OCI-LY1 (cell line): ENCODE measurements at regions not wholly inside any gene's neighbourhood (a gene's known extent, or its start where the extent isn't known, plus 50 kb on each side); places are given as distances from the start of the nearest gene placed in this dataset.

ENCODE experiments used
- H2AFZ ChIP-seq: fragments of 200-600 bp; sonication (generic), shearing (Covaris generic); 2 replicates; pipeline ENCODE4 v1.6.0; 2014; ENCODE audit warnings: antibody characterized with exemption, mild to moderate bottlenecking, low read length
- H3F3A ChIP-seq: fragments of 200-600 bp; sonication (generic), shearing (Covaris generic); 2 replicates; pipeline ENCODE4 v1.6.0; 2014; ENCODE audit warnings: mild to moderate bottlenecking, antibody characterized with exemption, low read length, moderate library complexity; ENCODE audit not compliant: insufficient read depth
- H3K27ac ChIP-seq: fragments of 200-600 bp; sonication (generic); 2 replicates; pipeline ENCODE4 v1.5.1; 2014; ENCODE audit warnings: low read length, mixed run types, mild to moderate bottlenecking, low read depth; ENCODE audit not compliant: poor library complexity, severe bottlenecking
- H3K27me3 ChIP-seq: fragments of 200-600 bp; sonication (generic); 2 replicates; pipeline ENCODE4 v1.6.0; 2014; ENCODE audit warnings: antibody characterized with exemption, mild to moderate bottlenecking, low read length, moderate library complexity; ENCODE audit not compliant: insufficient read depth
- H3K36me3 ChIP-seq: fragments of 200-600 bp; sonication (generic); 2 replicates; pipeline ENCODE4 v1.6.1; 2014; ENCODE audit warnings: mild to moderate bottlenecking, antibody characterized with exemption, low read length, moderate library complexity, mixed read lengths; ENCODE audit not compliant: insufficient read depth
- H3K4me1 ChIP-seq: fragments of 200-600 bp; sonication (generic); 2 replicates; pipeline ENCODE4 v1.5.1; 2014; ENCODE audit warnings: mild to moderate bottlenecking, low read length, moderate library complexity; ENCODE audit not compliant: insufficient read depth, severe bottlenecking
- H3K4me2 ChIP-seq: fragments of 200-600 bp; sonication (generic), shearing (Covaris generic); 2 replicates; pipeline ENCODE4 v1.6.1; 2014; ENCODE audit warnings: low read length
- H3K4me3 ChIP-seq: fragments of 200-600 bp; sonication (generic); 2 replicates; pipeline ENCODE4 v1.5.1; 2014; ENCODE audit warnings: low read length, low read depth, mild to moderate bottlenecking, mixed read lengths; ENCODE audit not compliant: poor library complexity, severe bottlenecking
- H3K79me2 ChIP-seq: fragments of 200-600 bp; shearing (Covaris generic); 2 replicates; pipeline ENCODE4 v1.6.1; 2016; ENCODE audit warnings: mixed run types, low read length, mixed read lengths; ENCODE audit not compliant: insufficient read depth
- H3K9ac ChIP-seq: fragments of 200-600 bp; sonication (generic), shearing (Covaris generic); 2 replicates; pipeline ENCODE4 v1.6.1; 2014; ENCODE audit warnings: mild to moderate bottlenecking, low read length, mixed read lengths
- H3K9me2 ChIP-seq: fragments of 200-600 bp; sonication (generic), shearing (Covaris generic); 2 replicates; pipeline ENCODE4 v1.6.1; 2014; ENCODE audit warnings: low read depth, mild to moderate bottlenecking, low read length, mixed read lengths
- H3K9me3 ChIP-seq: fragments of 200-600 bp; shearing (Covaris generic); 2 replicates; pipeline ENCODE4 v1.6.1; 2014; ENCODE audit warnings: low read length, mixed read lengths
- H4K20me1 ChIP-seq: fragments of 200-600 bp; sonication (generic), shearing (Covaris generic); 2 replicates; pipeline ENCODE4 v1.6.0; 2016; ENCODE audit warnings: mild to moderate bottlenecking, low read length; ENCODE audit not compliant: insufficient read depth
- CTCF ChIP-seq: fragments of 200-600 bp; sonication (generic), shearing (Covaris generic); IDR thresholded peaks from 2 replicates; pipeline ENCODE4 v1.5.1; 2017; ENCODE audit warnings: mild to moderate bottlenecking, antibody characterized with exemption, low read length, moderate library complexity, mixed read lengths
- EZH2 ChIP-seq: fragments of 200-600 bp; sonication (generic), shearing (Covaris generic); IDR thresholded peaks from 2 replicates; pipeline ENCODE4 v1.8.0; 2017; ENCODE audit warnings: borderline replicate concordance, mixed run types, mild to moderate bottlenecking, antibody characterized with exemption, low read length, moderate library complexity, mixed read lengths

- Histone ChIP-seq H3K4me2 (no peak overlapping the region), H3K36me3 (no peaks in the 10 kb centered on the region; the same call in 1 of the 2 replicates), H3K27me3 (no peaks in the 10 kb centered on the region), H4K20me1 (no peaks in the 10 kb centered on the region), H3K27ac (no peak overlapping the region), H3K4me1 (peaks cover 8% of the 10 kb centered on the region), H3K79me2 (no peaks in the 10 kb centered on the region), H3K9me3 (no peaks in the 10 kb centered on the region), H3K9ac (no peak overlapping the region), H3F3A (no peaks in the 10 kb centered on the region), H2AFZ (no peak overlapping the region), H3K4me3 (no peak overlapping the region), H3K9me2 (no peaks in the 10 kb centered on the region)
- no peak for TF ChIP-seq CTCF
Measured at GRCh38 chr2:8414946-8415879, 266.6 kb upstream of the ID2 start.

GRCh38 chr2:8416001-8416571 lies 265.8 kb upstream of the ID2 start:
- H3K9me2 ChIP-seq, result no peaks in the 10 kb centered on the region
- H3K79me2 ChIP-seq, result no peaks in the 10 kb centered on the region
- no peaks in the 10 kb centered on the region for H4K20me1 ChIP-seq
- no peak overlapping the region for H2AFZ ChIP-seq
- H3K27ac ChIP-seq, result no peak overlapping the region
- no peaks in the 10 kb centered on the region for H3K9me3 ChIP-seq
- TF ChIP-seq CTCF (no peak), EZH2 (no peak)
- no peaks in the 10 kb centered on the region for H3K27me3 ChIP-seq
- H3K4me2 ChIP-seq, result no peak overlapping the region
- H3F3A ChIP-seq, result no peaks in the 10 kb centered on the region
- H3K9ac ChIP-seq, result no peak overlapping the region
- H3K4me3 ChIP-seq, result no peak overlapping the region
- peaks cover 8% of the 10 kb centered on the region for H3K4me1 ChIP-seq
- H3K36me3 ChIP-seq, result no peaks in the 10 kb centered on the region; the same call in 1 of the 2 replicates

GRCh38 chr2:8416849-8417832 lies 264.7 kb upstream of the ID2 start:
- Histone ChIP-seq H3F3A (no peaks in the 10 kb centered on the region), H3K27me3 (no peaks in the 10 kb centered on the region), H3K9me3 (no peaks in the 10 kb centered on the region), H3K27ac (no peak overlapping the region), H3K4me3 (no peak overlapping the region), H4K20me1 (no peaks in the 10 kb centered on the region), H3K4me2 (no peak overlapping the region), H3K9ac (no peak overlapping the region), H3K79me2 (no peaks in the 10 kb centered on the region), H3K4me1 (peaks cover 16% of the 10 kb centered on the region), H3K36me3 (no peaks in the 10 kb centered on the region; the same call in 1 of the 2 replicates), H3K9me2 (no peaks in the 10 kb centered on the region), H2AFZ (no peak overlapping the region)
- TF ChIP-seq CTCF, result no peak
- TF ChIP-seq EZH2, result no peak
